Natural killer cell treated with Interleukin-12 subunit alpha and Interleukin-12 subunit beta and Interleukin-15 and Interleukin-18, amount 100 ng/mL, for 72 hours (primary cell): ENCODE measurements at regions not wholly inside any gene's neighbourhood (a gene's known extent, or its start where the extent isn't known, plus 50 kb on each side); places are given as distances from the start of the nearest gene placed in this dataset.
"Not testable (repeated sequence)": the region's sequence is repeated elsewhere in the genome, so short reads cannot be mapped to it uniquely, and the experiment has no call there.

Source experiments
- ATAC-seq, 2 donors: fragments of 150-1000 bp; cut with Tn5 transposase in 1 of 2; sonication (Bioruptor Pico), chemical (Tn5 transposase) in 1 of 2; 2 replicates each; pipeline ENCODE4 v1.10.0; 2021
- DNase-seq: peaks from one replicate; pipeline ENCODE4 v3.0.0; 2022; ENCODE audit warnings: low spot score
- H3K27ac Mint-ChIP-seq, 2 donors: 1 replicate in 1 of 2; 2 replicates in 1 of 2; pipeline ENCODE4 v1.8.0; 2022; ENCODE audit warnings: mixed read lengths in 2 of 2, mild to moderate bottlenecking in 1 of 2, moderate library complexity in 1 of 2
- H3K27me3 Mint-ChIP-seq, 2 donors: 1 replicate in 1 of 2; 2 replicates in 1 of 2; pipeline ENCODE4 v1.8.0; 2022; ENCODE audit warnings: mixed read lengths in 2 of 2
- H3K36me3 Mint-ChIP-seq: one replicate; pipeline ENCODE4 v1.8.0; 2022; ENCODE audit warnings: mixed read lengths
- H3K4me1 Mint-ChIP-seq, 2 donors: 1 replicate in 1 of 2; 2 replicates in 1 of 2; pipeline ENCODE4 v1.8.0; 2022; ENCODE audit warnings: low read depth in 2 of 2, mixed read lengths in 2 of 2, mild to moderate bottlenecking in 1 of 2
- H3K4me3 Mint-ChIP-seq: one replicate; pipeline ENCODE4 v1.8.0; 2022; ENCODE audit warnings: mixed read lengths
- H3K9me3 Mint-ChIP-seq: 2 replicates; pipeline ENCODE4 v1.8.0; 2022; ENCODE audit warnings: mixed read lengths

- peaks cover 4 to 12% of the 10 kb centered on the region in 2 donors for H3K27me3 Mint-ChIP-seq
Observed at GRCh38 chr2:20125616-20126015, 74.2 kb upstream of the LAPTM4A start.

GRCh38 chr2:20125164-20125563 is 73.7 kb upstream of the LAPTM4A start:
- Mint-ChIP-seq H3K4me3 (no peak overlapping the region), H3K27ac (no peak overlapping the region), H3K36me3 (no peaks in the 10 kb centered on the region), H3K4me1 (no peaks in the 10 kb centered on the region), H3K9me3 (no peaks in the 10 kb centered on the region), H3K27me3 (peaks cover 4 to 9% of the 10 kb centered on the region in 2 donors)
- DNase-seq (no peak), ATAC-seq (peak in 1 of 2 donors; percentile 5)

More at GRCh38 chr2:20125616-20126015, 74.2 kb upstream of the LAPTM4A start:
- H3K9me3 Mint-ChIP-seq = no peaks in the 10 kb centered on the region
- ATAC-seq = no peak
- no peak overlapping the region for H3K27ac Mint-ChIP-seq
- H3K36me3 Mint-ChIP-seq = no peaks in the 10 kb centered on the region
- no peaks in the 10 kb centered on the region for H3K4me1 Mint-ChIP-seq
- no peak for DNase-seq
- H3K4me3 Mint-ChIP-seq = no peak overlapping the region

GRCh38 chr2:20123871-20124594 is 72.6 kb upstream of the LAPTM4A start:
- H3K36me3 Mint-ChIP-seq = no peaks in the 10 kb centered on the region
- H3K27me3 Mint-ChIP-seq = peaks cover 4 to 9% of the 10 kb centered on the region in 2 donors
- H3K4me3 Mint-ChIP-seq = no peak overlapping the region
- H3K9me3 Mint-ChIP-seq = no peaks in the 10 kb centered on the region
- H3K27ac Mint-ChIP-seq = no peak overlapping the region
- DNase-seq = no peak
- H3K4me1 Mint-ChIP-seq = no peaks in the 10 kb centered on the region
- no peak for ATAC-seq

- H3K4me1 Mint-ChIP-seq = no peaks in the 10 kb centered on the region
- ATAC-seq = peak in 1 of 2 donors; percentile 52
Observed at GRCh38 chr2:20122864-20123263, 71.4 kb upstream of the LAPTM4A start.

GRCh38 chr2:20120569-20121416 is 69.4 kb upstream of the LAPTM4A start:
- no peak for DNase-seq
- H3K4me3 Mint-ChIP-seq = no peak overlapping the region
- no peaks in the 10 kb centered on the region for H3K4me1 Mint-ChIP-seq
- no peak overlapping the region for H3K27ac Mint-ChIP-seq
- H3K9me3 Mint-ChIP-seq = no peaks in the 10 kb centered on the region
- ATAC-seq = no peak
- no peaks in the 10 kb centered on the region for H3K36me3 Mint-ChIP-seq
- H3K27me3 Mint-ChIP-seq = peaks cover 4 to 9% of the 10 kb centered on the region in 2 donors

More at GRCh38 chr2:20122864-20123263, 71.4 kb upstream of the LAPTM4A start:
- H3K27ac Mint-ChIP-seq = no peak overlapping the region
- H3K9me3 Mint-ChIP-seq = no peaks in the 10 kb centered on the region
- H3K36me3 Mint-ChIP-seq = no peaks in the 10 kb centered on the region
- peaks cover 4 to 9% of the 10 kb centered on the region in 2 donors for H3K27me3 Mint-ChIP-seq
- no peak overlapping the region for H3K4me3 Mint-ChIP-seq
- DNase-seq = no peak

GRCh38 chr2:20118051-20118450 is 66.6 kb upstream of the LAPTM4A start:
- Mint-ChIP-seq H3K4me1 (no peaks in the 10 kb centered on the region), H3K27me3 (peaks cover 4 to 9% of the 10 kb centered on the region in 2 donors), H3K36me3 (no peaks in the 10 kb centered on the region), H3K4me3 (no peak overlapping the region), H3K9me3 (no peaks in the 10 kb centered on the region), H3K27ac (no peak overlapping the region)
- ATAC-seq (no peak), DNase-seq (no peak)

- H3K4me3 Mint-ChIP-seq = no peak overlapping the region
- no peaks in the 10 kb centered on the region for H3K9me3 Mint-ChIP-seq
- ATAC-seq (no peak), DNase-seq (no peak)
- no peak overlapping the region for H3K27ac Mint-ChIP-seq
- no peaks in the 10 kb centered on the region for H3K36me3 Mint-ChIP-seq
- no peaks in the 10 kb centered on the region for H3K27me3 Mint-ChIP-seq
- no peaks in the 10 kb centered on the region for H3K4me1 Mint-ChIP-seq
Observed at GRCh38 chr2:20115902-20116301, 64.5 kb upstream of the LAPTM4A start.

- Mint-ChIP-seq H3K27ac (no peak overlapping the region), H3K27me3 (no peaks in the 10 kb centered on the region), H3K9me3 (no peaks in the 10 kb centered on the region), H3K36me3 (no peaks in the 10 kb centered on the region), H3K4me3 (no peak overlapping the region), H3K4me1 (no peaks in the 10 kb centered on the region)
- ATAC-seq (no peak), DNase-seq (no peak)
Observed at GRCh38 chr2:20115374-20115773, 63.9 kb upstream of the LAPTM4A start.

GRCh38 chr2:20113986-20114938 is 62.8 kb upstream of the LAPTM4A start:
- Mint-ChIP-seq H3K27me3 (no peaks in the 10 kb centered on the region), H3K27ac (no peak overlapping the region), H3K36me3 (no peaks in the 10 kb centered on the region), H3K9me3 (no peaks in the 10 kb centered on the region), H3K4me3 (no peak overlapping the region), H3K4me1 (no peaks in the 10 kb centered on the region)
- ATAC-seq = no peak
- no peak for DNase-seq

- ATAC-seq (no peak), DNase-seq (no peak)
- H3K36me3 Mint-ChIP-seq = no peaks in the 10 kb centered on the region
- no peak overlapping the region for H3K4me3 Mint-ChIP-seq
- no peak overlapping the region for H3K27ac Mint-ChIP-seq
- H3K4me1 Mint-ChIP-seq = no peaks in the 10 kb centered on the region
- H3K27me3 Mint-ChIP-seq = no peaks in the 10 kb centered on the region
- H3K9me3 Mint-ChIP-seq = no peaks in the 10 kb centered on the region
Observed at GRCh38 chr2:20113004-20113796, 61.8 kb upstream of the LAPTM4A start.

GRCh38 chr2:20112361-20112760 is 60.9 kb upstream of the LAPTM4A start:
- H3K27ac Mint-ChIP-seq, H3K36me3 Mint-ChIP-seq, DNase-seq, H3K4me1 Mint-ChIP-seq, ATAC-seq, H3K27me3 Mint-ChIP-seq, H3K9me3 Mint-ChIP-seq, H3K4me3 Mint-ChIP-seq: not testable (repeated sequence)

GRCh38 chr2:20111311-20112131 is 60.1 kb upstream of the LAPTM4A start:
- Mint-ChIP-seq H3K4me1 (no peaks in the 10 kb centered on the region), H3K4me3 (no peak overlapping the region), H3K27me3 (peaks cover 2 to 5% of the 10 kb centered on the region in 2 donors), H3K36me3 (no peaks in the 10 kb centered on the region), H3K27ac (no peak overlapping the region), H3K9me3 (no peaks in the 10 kb centered on the region)
- ATAC-seq (no peak), DNase-seq (no peak)
